NB4 (cell line): ENCODE measurements at regions not wholly inside any gene's neighbourhood (a gene's known extent, or its start where the extent isn't known, plus 50 kb on each side); places are given as distances from the start of the nearest gene placed in this dataset.

Source experiments
- DNase-seq: peaks from one replicate; pipeline ENCODE4 v3.0.0; 2010; ENCODE audit warnings: low read depth
- H3K4me3 ChIP-seq: one replicate; pipeline ENCODE4 v1.5.1; 2011; ENCODE audit warnings: mild to moderate bottlenecking, low read depth, low read length, moderate library complexity
- MYC ChIP-seq: IDR thresholded peaks from 2 replicates; pipeline ENCODE4 v1.6.1; 2011; ENCODE audit warnings: low read depth, low read length
- POLR2A ChIP-seq: IDR thresholded peaks from 2 replicates; pipeline ENCODE4 v1.6.1; 2011; ENCODE audit warnings: mild to moderate bottlenecking; ENCODE audit not compliant: insufficient read length; ENCODE audit errors: extremely low read depth
- TF ChIP-seq, protein P1 (sequence below): IDR thresholded peaks from 2 replicates; pipeline ENCODE4 v1.6.1; 2011; ENCODE audit warnings: low read depth, low read length
- TF ChIP-seq, protein P2 (sequence below): IDR thresholded peaks from one replicate; pipeline ENCODE4 v1.5.1; 2012; ENCODE audit warnings: low read depth, low read length

DNA sequence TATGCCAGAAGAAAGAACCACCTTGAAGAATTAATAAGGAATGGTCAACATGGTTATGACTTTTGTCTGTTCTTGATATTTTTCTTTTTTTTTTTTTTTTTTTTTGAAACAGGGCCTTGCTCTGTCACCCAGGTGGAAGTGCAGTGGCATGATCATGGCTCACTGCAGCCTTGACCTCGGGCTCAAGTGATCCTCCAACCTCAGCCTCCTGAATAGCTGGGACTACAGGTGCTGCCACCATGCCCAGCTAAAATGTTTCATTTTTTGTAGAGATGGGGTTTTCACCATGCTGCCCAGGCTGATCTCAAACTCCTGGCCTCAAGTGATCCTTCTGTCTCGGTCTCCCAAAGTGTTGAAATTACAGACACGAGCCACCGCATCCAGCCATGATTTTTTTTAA lies 53.4 kb upstream of the ACSL3 start:
- TF ChIP-seq MYC (no peak), POLR2A (no peak)
- TF ChIP-seq, protein P1, sequence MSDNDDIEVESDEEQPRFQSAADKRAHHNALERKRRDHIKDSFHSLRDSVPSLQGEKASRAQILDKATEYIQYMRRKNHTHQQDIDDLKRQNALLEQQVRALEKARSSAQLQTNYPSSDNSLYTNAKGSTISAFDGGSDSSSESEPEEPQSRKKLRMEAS = no peak
- TF ChIP-seq, protein P2, sequence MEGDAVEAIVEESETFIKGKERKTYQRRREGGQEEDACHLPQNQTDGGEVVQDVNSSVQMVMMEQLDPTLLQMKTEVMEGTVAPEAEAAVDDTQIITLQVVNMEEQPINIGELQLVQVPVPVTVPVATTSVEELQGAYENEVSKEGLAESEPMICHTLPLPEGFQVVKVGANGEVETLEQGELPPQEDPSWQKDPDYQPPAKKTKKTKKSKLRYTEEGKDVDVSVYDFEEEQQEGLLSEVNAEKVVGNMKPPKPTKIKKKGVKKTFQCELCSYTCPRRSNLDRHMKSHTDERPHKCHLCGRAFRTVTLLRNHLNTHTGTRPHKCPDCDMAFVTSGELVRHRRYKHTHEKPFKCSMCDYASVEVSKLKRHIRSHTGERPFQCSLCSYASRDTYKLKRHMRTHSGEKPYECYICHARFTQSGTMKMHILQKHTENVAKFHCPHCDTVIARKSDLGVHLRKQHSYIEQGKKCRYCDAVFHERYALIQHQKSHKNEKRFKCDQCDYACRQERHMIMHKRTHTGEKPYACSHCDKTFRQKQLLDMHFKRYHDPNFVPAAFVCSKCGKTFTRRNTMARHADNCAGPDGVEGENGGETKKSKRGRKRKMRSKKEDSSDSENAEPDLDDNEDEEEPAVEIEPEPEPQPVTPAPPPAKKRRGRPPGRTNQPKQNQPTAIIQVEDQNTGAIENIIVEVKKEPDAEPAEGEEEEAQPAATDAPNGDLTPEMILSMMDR = no peak
- no peak for DNase-seq
- H3K4me3 ChIP-seq = no peak overlapping the region

DNA sequence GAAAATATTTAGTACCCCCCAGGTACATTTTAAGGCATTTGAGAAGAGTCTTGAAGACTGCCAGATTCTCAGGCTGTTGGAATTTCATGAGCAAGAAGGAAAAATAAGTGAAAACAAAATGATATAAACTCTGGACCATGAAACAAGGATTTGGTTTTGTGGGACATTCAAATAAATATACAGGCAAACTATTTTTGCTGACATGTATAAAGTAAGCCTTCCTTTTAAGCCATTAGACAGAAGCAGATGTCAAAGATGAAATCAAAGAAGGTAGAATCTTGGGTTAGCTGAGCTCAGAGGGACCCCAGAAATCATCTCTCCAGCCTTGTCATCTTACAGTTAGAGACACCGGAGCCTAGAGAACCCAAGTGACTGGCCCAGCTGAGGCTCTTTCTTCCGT lies 51.3 kb upstream of the ACSL3 start:
- no peak overlapping the region for H3K4me3 ChIP-seq

DNA sequence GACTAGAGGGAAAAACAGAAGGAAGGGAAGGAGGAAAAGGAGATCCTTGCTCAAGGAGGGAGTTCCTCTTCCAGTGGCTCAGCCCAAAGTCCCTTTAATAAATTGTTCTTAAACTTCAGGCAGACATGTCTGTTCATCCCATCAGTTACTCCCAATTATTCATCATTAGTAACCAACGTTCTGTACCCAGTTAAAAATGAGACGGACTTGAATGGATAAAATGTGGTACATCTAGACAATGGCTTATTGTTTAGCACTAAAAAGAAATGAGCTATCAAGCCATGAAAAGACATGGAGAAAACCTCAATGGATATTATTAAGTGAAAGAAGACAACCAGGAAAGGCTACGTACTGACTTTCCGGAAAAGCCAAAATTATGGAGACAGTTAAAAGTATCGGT lies 50.8 kb upstream of the ACSL3 start:
- DNase-seq = no peak
- no peak overlapping the region for H3K4me3 ChIP-seq
- TF ChIP-seq, protein P1 = no peak
- TF ChIP-seq POLR2A (no peak), MYC (no peak)
- TF ChIP-seq, protein P2 = no peak

More for the DNA sequence above, 51.3 kb upstream of the ACSL3 start:
- TF ChIP-seq POLR2A = no peak
- no peak for DNase-seq
